Suprapubic skin (tissue), 4 donors: ENCODE measurements at regions not wholly inside any gene's neighbourhood (a gene's known extent, or its start where the extent isn't known, plus 50 kb on each side); places are given as distances from the start of the nearest gene placed in this dataset.

Experiments
- DNase-seq, 2 donors: peaks; one replicate each; pipeline ENCODE4 v3.0.0-alpha.2; 2019; ENCODE audit warnings: low spot score in 2 of 2
- H3K27ac ChIP-seq: fragments of 200-600 bp; sonication (generic); one replicate; pipeline ENCODE4 v1.5.1; 2019
- H3K27me3 ChIP-seq: fragments of 200-600 bp; sonication (generic); one replicate; pipeline ENCODE4 v1.5.1; 2019
- H3K36me3 ChIP-seq: fragments of 200-600 bp; sonication (generic); one replicate; pipeline ENCODE4 v1.5.1; 2019
- H3K4me1 ChIP-seq: fragments of 200-600 bp; sonication (generic); one replicate; pipeline ENCODE4 v1.5.1; 2019
- H3K4me3 ChIP-seq: fragments of 200-600 bp; sonication (generic); one replicate; pipeline ENCODE4 v1.5.1; 2019; ENCODE audit warnings: mild to moderate bottlenecking
- H3K9me3 ChIP-seq: fragments of 200-600 bp; sonication (generic); one replicate; pipeline ENCODE4 v1.5.1; 2019
- EP300 ChIP-seq: sonication (generic); formaldehyde crosslinking; IDR thresholded peaks from one replicate; pipeline ENCODE4 v1.6.1; 2017; ENCODE audit warnings: antibody characterized with exemption
- POLR2A ChIP-seq, 2 donors: fragments of 450-650 bp; IDR thresholded peaks; one replicate each; pipeline ENCODE4 v1.6.1; 2017; ENCODE audit warnings: antibody characterized with exemption in 2 of 2, mild to moderate bottlenecking in 2 of 2, moderate library complexity in 2 of 2
- POLR2AphosphoS5 ChIP-seq, 3 donors: sonication (generic); formaldehyde crosslinking; IDR thresholded peaks; one replicate each; pipeline ENCODE4 v1.6.1; 2017; ENCODE audit warnings: antibody characterized with exemption in 3 of 3
- WGBS: methylation state at CpG from one replicate; pipeline ENCODE4 v1.1.5; 2018; 5-methylcytosine and 5-hydroxymethylcytosine counted together
- TF ChIP-seq, protein P1 (sequence below), 2 donors: fragments of 200-600 bp in 1 of 2; fragments of 450-650 bp in 1 of 2; sonication (generic) in 1 of 2; IDR thresholded peaks; one replicate each; pipeline ENCODE4 v1.5.1; 2016 to 2019; ENCODE audit warnings: antibody characterized with exemption in 2 of 2, mild to moderate bottlenecking in 1 of 2, moderate library complexity in 1 of 2

GRCh38 chr2:133723133-133723532 lies 154.9 kb upstream of the NCKAP5 start:
- Histone ChIP-seq H3K4me3 (no peak overlapping the region), H3K36me3 (no peaks in the 10 kb centered on the region), H3K27me3 (no peaks in the 10 kb centered on the region), H3K4me1 (peaks cover 9% of the 10 kb centered on the region), H3K9me3 (no peaks in the 10 kb centered on the region), H3K27ac (no peak overlapping the region)
- TF ChIP-seq POLR2AphosphoS5 (IDR thresholded peaks at IDR 0.05) (no peak), EP300 (no peak), POLR2A (IDR thresholded peaks at IDR 0.05) (no peak)
- TF ChIP-seq, protein P1, sequence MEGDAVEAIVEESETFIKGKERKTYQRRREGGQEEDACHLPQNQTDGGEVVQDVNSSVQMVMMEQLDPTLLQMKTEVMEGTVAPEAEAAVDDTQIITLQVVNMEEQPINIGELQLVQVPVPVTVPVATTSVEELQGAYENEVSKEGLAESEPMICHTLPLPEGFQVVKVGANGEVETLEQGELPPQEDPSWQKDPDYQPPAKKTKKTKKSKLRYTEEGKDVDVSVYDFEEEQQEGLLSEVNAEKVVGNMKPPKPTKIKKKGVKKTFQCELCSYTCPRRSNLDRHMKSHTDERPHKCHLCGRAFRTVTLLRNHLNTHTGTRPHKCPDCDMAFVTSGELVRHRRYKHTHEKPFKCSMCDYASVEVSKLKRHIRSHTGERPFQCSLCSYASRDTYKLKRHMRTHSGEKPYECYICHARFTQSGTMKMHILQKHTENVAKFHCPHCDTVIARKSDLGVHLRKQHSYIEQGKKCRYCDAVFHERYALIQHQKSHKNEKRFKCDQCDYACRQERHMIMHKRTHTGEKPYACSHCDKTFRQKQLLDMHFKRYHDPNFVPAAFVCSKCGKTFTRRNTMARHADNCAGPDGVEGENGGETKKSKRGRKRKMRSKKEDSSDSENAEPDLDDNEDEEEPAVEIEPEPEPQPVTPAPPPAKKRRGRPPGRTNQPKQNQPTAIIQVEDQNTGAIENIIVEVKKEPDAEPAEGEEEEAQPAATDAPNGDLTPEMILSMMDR (IDR thresholded peaks at IDR 0.05): no peak
- WGBS: 87% methylated on average over 3 of the region's 3 CpGs
- DNase-seq: no peak

GRCh38 chr2:133726973-133727372 lies 158.7 kb upstream of the NCKAP5 start:
- peak overlapping the region; percentile 19 for H3K4me3 ChIP-seq
- no peaks in the 10 kb centered on the region for H3K4me1 ChIP-seq
- no peaks in the 10 kb centered on the region for H3K36me3 ChIP-seq
- TF ChIP-seq, protein P1 (IDR thresholded peaks at IDR 0.05): no peak
- TF ChIP-seq POLR2AphosphoS5 (IDR thresholded peaks at IDR 0.05) (no peak), POLR2A (IDR thresholded peaks at IDR 0.05) (no peak), EP300 (no peak)
- H3K9me3 ChIP-seq: no peaks in the 10 kb centered on the region
- DNase-seq: no peak
- H3K27ac ChIP-seq: no peak overlapping the region
- WGBS: 29% methylated on average over 5 of the region's 5 CpGs
- H3K27me3 ChIP-seq: no peaks in the 10 kb centered on the region

GRCh38 chr2:133732059-133732458 lies 163.8 kb upstream of the NCKAP5 start:
- no peak for DNase-seq
- no peaks in the 10 kb centered on the region for H3K9me3 ChIP-seq
- TF ChIP-seq, protein P1 (IDR thresholded peaks at IDR 0.05): no peak
- no peak for TF ChIP-seq POLR2A (IDR thresholded peaks at IDR 0.05)
- no peak for TF ChIP-seq POLR2AphosphoS5 (IDR thresholded peaks at IDR 0.05)
- no peak for TF ChIP-seq EP300
- H3K27me3 ChIP-seq: no peaks in the 10 kb centered on the region
- no peak overlapping the region for H3K4me3 ChIP-seq
- H3K36me3 ChIP-seq: no peaks in the 10 kb centered on the region
- no peaks in the 10 kb centered on the region for H3K4me1 ChIP-seq
- WGBS: 94% methylated on average over 2 of the region's 2 CpGs
- no peak overlapping the region for H3K27ac ChIP-seq

DNA sequence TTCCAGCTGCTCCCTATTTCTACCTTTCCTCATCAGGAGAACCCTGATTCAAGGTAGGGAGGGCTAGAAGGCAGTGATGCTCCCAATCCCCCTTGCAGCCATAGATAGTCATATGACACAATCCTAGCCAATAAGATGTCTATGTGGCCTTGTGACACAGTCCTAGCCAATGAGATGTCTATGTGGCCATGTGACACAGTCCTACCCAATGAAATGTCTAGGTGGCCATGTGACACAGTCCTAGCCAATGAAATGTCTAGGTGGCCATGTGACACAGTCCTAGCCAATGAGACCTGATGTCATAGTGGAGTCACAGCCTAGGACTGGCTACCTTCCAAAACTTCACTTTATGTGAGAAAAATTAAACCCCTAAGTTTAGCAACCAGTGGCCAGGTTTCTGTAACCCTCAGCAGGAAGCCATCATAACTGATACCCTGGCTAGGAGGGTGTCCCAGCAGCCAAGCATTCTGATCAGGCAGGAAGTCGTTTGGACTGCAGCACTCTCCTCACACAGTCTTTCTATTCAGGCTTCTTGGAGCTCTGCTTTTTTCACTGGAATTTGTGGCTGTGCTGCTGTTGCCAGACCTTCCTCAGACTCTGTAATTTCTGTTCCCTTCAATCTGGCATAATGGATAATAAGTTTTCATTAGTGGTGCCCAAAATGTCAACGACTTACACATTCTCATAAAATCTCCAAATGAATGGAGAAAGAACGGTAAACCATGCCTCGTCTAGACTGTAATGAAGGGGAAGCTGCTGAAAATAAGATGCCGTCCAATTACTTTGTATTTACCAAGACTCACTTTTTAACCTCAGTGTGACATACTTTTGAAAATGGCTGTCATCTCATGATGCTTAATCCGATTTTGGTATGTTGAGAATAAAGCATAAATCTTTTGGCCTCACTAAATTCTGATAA lies 165.0 kb upstream of the NCKAP5 start:
- 66% methylated on average over 6 of the region's 6 CpGs for WGBS
- no peak for TF ChIP-seq EP300
- no peak for TF ChIP-seq POLR2A (IDR thresholded peaks at IDR 0.05)
- TF ChIP-seq POLR2AphosphoS5 (IDR thresholded peaks at IDR 0.05): no peak
- TF ChIP-seq, protein P1 (IDR thresholded peaks at IDR 0.05): no peak
- no peak overlapping the region for H3K27ac ChIP-seq
- H3K36me3 ChIP-seq: no peaks in the 10 kb centered on the region
- no peaks in the 10 kb centered on the region for H3K9me3 ChIP-seq
- no peaks in the 10 kb centered on the region for H3K27me3 ChIP-seq
- no peak overlapping the region for H3K4me3 ChIP-seq
- DNase-seq: no peak
- H3K4me1 ChIP-seq: no peaks in the 10 kb centered on the region

DNA sequence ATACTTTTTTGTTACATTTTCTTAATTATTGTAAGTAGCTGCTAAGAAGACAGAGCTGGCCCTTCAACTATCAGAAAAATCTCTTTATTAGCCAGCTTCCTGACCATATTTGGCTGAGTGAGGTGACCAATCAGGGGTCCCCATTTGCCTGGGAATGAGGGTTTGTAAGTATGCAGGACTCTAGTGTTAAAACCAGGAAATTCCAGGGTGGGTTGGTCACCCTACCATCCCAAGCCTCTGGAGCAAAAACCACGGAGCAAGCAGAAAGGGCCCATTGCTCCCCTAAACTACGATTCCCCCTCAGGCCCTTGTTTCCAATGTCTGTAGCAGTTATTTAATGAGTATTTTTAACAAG lies 165.6 kb upstream of the NCKAP5 start:
- Histone ChIP-seq H3K27me3 (no peaks in the 10 kb centered on the region), H3K4me1 (no peaks in the 10 kb centered on the region), H3K4me3 (no peak overlapping the region), H3K36me3 (no peaks in the 10 kb centered on the region), H3K27ac (no peak overlapping the region), H3K9me3 (no peaks in the 10 kb centered on the region)
- DNase-seq: no peak
- WGBS: 78% methylated on average over 2 of the region's 2 CpGs
- TF ChIP-seq POLR2AphosphoS5 (IDR thresholded peaks at IDR 0.05) (no peak), POLR2A (IDR thresholded peaks at IDR 0.05) (no peak), EP300 (no peak)
- TF ChIP-seq, protein P1 (IDR thresholded peaks at IDR 0.05): no peak
